ENCODE measurements at regions not wholly inside any gene's neighbourhood (a gene's known extent, or its start where the extent isn't known, plus 50 kb on each side); places are given as distances from the start of the nearest gene placed in this dataset.

GRCh38 chr15:39429898-39430357, 151.0 kb upstream of the THBS1 start:
- no peak for TF ChIP-seq POLR2A (IDR thresholded peaks at IDR 0.05)
- TF ChIP-seq, protein P1, sequence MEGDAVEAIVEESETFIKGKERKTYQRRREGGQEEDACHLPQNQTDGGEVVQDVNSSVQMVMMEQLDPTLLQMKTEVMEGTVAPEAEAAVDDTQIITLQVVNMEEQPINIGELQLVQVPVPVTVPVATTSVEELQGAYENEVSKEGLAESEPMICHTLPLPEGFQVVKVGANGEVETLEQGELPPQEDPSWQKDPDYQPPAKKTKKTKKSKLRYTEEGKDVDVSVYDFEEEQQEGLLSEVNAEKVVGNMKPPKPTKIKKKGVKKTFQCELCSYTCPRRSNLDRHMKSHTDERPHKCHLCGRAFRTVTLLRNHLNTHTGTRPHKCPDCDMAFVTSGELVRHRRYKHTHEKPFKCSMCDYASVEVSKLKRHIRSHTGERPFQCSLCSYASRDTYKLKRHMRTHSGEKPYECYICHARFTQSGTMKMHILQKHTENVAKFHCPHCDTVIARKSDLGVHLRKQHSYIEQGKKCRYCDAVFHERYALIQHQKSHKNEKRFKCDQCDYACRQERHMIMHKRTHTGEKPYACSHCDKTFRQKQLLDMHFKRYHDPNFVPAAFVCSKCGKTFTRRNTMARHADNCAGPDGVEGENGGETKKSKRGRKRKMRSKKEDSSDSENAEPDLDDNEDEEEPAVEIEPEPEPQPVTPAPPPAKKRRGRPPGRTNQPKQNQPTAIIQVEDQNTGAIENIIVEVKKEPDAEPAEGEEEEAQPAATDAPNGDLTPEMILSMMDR (IDR thresholded peaks at IDR 0.05) = no peak

Data from vagina (tissue), 2 donors.